ENCODE measurements at regions not wholly inside any gene's neighbourhood (a gene's known extent, or its start where the extent isn't known, plus 50 kb on each side); places are given as distances from the start of the nearest gene placed in this dataset.
"Not testable (repeated sequence)": the region's sequence is repeated elsewhere in the genome, so short reads cannot be mapped to it uniquely, and the experiment has no call there.

GRCh38 chr20:30484009-30484748 lies 773.3 kb upstream of the DEFB115 start:
- H3K27me3 ChIP-seq (ENCODE audit: control insufficient read depth in 1 of 2, insufficient read depth in 2 of 2, low read length in 2 of 2) = peaks cover 0 to 4% of the 10 kb centered on the region in 2 donors
- H3K36me3 ChIP-seq (ENCODE audit: control insufficient read depth in 2 of 2, insufficient read depth in 2 of 2, low read length in 2 of 2) = no peaks in the 10 kb centered on the region
- no peak overlapping the region for H3K27ac ChIP-seq (ENCODE audit: low read length)
- no peaks in the 10 kb centered on the region for H3K4me1 ChIP-seq (ENCODE audit: control insufficient read depth, insufficient read depth, low read length)
- H3K9ac ChIP-seq (ENCODE audit: low read length in 2 of 2) = no peak overlapping the region
- no peaks in the 10 kb centered on the region for H3K9me3 ChIP-seq (ENCODE audit: control insufficient read depth in 2 of 2, low read length in 2 of 2)
- H3K4me3 ChIP-seq (ENCODE audit: low read length in 2 of 2) = no peak overlapping the region

- H3K4me1 ChIP-seq (ENCODE audit: control insufficient read depth, insufficient read depth, low read length) = no peaks in the 10 kb centered on the region
- no peak overlapping the region for H3K4me3 ChIP-seq (ENCODE audit: low read length in 2 of 2)
- H3K36me3 ChIP-seq (ENCODE audit: control insufficient read depth in 2 of 2, insufficient read depth in 2 of 2, low read length in 2 of 2) = no peaks in the 10 kb centered on the region
- peaks cover 0 to 4% of the 10 kb centered on the region in 2 donors for H3K27me3 ChIP-seq (ENCODE audit: control insufficient read depth in 1 of 2, insufficient read depth in 2 of 2, low read length in 2 of 2)
- H3K27ac ChIP-seq (ENCODE audit: low read length) = no peak overlapping the region
- no peak overlapping the region for H3K9ac ChIP-seq (ENCODE audit: low read length in 2 of 2)
- H3K9me3 ChIP-seq (ENCODE audit: control insufficient read depth in 2 of 2, low read length in 2 of 2) = no peaks in the 10 kb centered on the region
Measured at GRCh38 chr20:30484749-30485070, 772.8 kb upstream of the DEFB115 start.

GRCh38 chr20:30485331-30486102 lies 771.9 kb upstream of the DEFB115 start:
- Histone ChIP-seq H3K27me3 (ENCODE audit: control insufficient read depth in 1 of 2, insufficient read depth in 2 of 2, low read length in 2 of 2) (peaks cover 0 to 4% of the 10 kb centered on the region in 2 donors), H3K36me3 (ENCODE audit: control insufficient read depth in 2 of 2, insufficient read depth in 2 of 2, low read length in 2 of 2) (no peaks in the 10 kb centered on the region), H3K27ac (ENCODE audit: low read length) (no peak overlapping the region), H3K4me3 (ENCODE audit: low read length in 2 of 2) (no peak overlapping the region), H3K9me3 (ENCODE audit: control insufficient read depth in 2 of 2, low read length in 2 of 2) (no peaks in the 10 kb centered on the region), H3K9ac (ENCODE audit: low read length in 2 of 2) (no peak overlapping the region), H3K4me1 (ENCODE audit: control insufficient read depth, insufficient read depth, low read length) (no peaks in the 10 kb centered on the region)

GRCh38 chr20:30486103-30486478 lies 771.4 kb upstream of the DEFB115 start:
- no peak overlapping the region for H3K27ac ChIP-seq (ENCODE audit: low read length)
- no peaks in the 10 kb centered on the region for H3K4me1 ChIP-seq (ENCODE audit: control insufficient read depth, insufficient read depth, low read length)
- H3K27me3 ChIP-seq (ENCODE audit: control insufficient read depth in 1 of 2, insufficient read depth in 2 of 2, low read length in 2 of 2) = peaks cover 0 to 4% of the 10 kb centered on the region in 2 donors
- H3K9ac ChIP-seq (ENCODE audit: low read length in 2 of 2) = no peak overlapping the region
- H3K36me3 ChIP-seq (ENCODE audit: control insufficient read depth in 2 of 2, insufficient read depth in 2 of 2, low read length in 2 of 2) = no peaks in the 10 kb centered on the region
- H3K4me3 ChIP-seq (ENCODE audit: low read length in 2 of 2) = no peak overlapping the region
- H3K9me3 ChIP-seq (ENCODE audit: control insufficient read depth in 2 of 2, low read length in 2 of 2) = no peaks in the 10 kb centered on the region

GRCh38 chr20:30487461-30487860 lies 770.0 kb upstream of the DEFB115 start:
- not testable (repeated sequence) for H3K9me3 ChIP-seq (ENCODE audit: control insufficient read depth in 2 of 2, low read length in 2 of 2); H3K4me1 ChIP-seq (ENCODE audit: control insufficient read depth, insufficient read depth, low read length); H3K4me3 ChIP-seq (ENCODE audit: low read length in 2 of 2); H3K27me3 ChIP-seq (ENCODE audit: control insufficient read depth in 1 of 2, insufficient read depth in 2 of 2, low read length in 2 of 2); H3K9ac ChIP-seq (ENCODE audit: low read length in 2 of 2); H3K36me3 ChIP-seq (ENCODE audit: control insufficient read depth in 2 of 2, insufficient read depth in 2 of 2, low read length in 2 of 2); H3K27ac ChIP-seq (ENCODE audit: low read length)

- no peak overlapping the region for H3K27ac ChIP-seq (ENCODE audit: low read length)
- H3K9me3 ChIP-seq (ENCODE audit: control insufficient read depth in 2 of 2, low read length in 2 of 2) = no peaks in the 10 kb centered on the region
Measured at GRCh38 chr20:30487947-30488926, 769.2 kb upstream of the DEFB115 start.

GRCh38 chr20:30488941-30489613 lies 768.4 kb upstream of the DEFB115 start:
- Histone ChIP-seq H3K4me3 (ENCODE audit: low read length in 2 of 2) (peak overlapping the region in 1 of 2 donors; percentile 22), H3K9ac (ENCODE audit: low read length in 2 of 2) (no peak overlapping the region), H3K27me3 (ENCODE audit: control insufficient read depth in 1 of 2, insufficient read depth in 2 of 2, low read length in 2 of 2) (peaks cover 0 to 4% of the 10 kb centered on the region in 2 donors), H3K4me1 (ENCODE audit: control insufficient read depth, insufficient read depth, low read length) (no peaks in the 10 kb centered on the region), H3K36me3 (ENCODE audit: control insufficient read depth in 2 of 2, insufficient read depth in 2 of 2, low read length in 2 of 2) (no peaks in the 10 kb centered on the region), H3K9me3 (ENCODE audit: control insufficient read depth in 2 of 2, low read length in 2 of 2) (no peaks in the 10 kb centered on the region), H3K27ac (ENCODE audit: low read length) (no peak overlapping the region)

More at GRCh38 chr20:30487947-30488926, 769.2 kb upstream of the DEFB115 start:
- Histone ChIP-seq H3K4me1 (ENCODE audit: control insufficient read depth, insufficient read depth, low read length) (no peaks in the 10 kb centered on the region), H3K36me3 (ENCODE audit: control insufficient read depth in 2 of 2, insufficient read depth in 2 of 2, low read length in 2 of 2) (no peaks in the 10 kb centered on the region), H3K27me3 (ENCODE audit: control insufficient read depth in 1 of 2, insufficient read depth in 2 of 2, low read length in 2 of 2) (peaks cover 0 to 4% of the 10 kb centered on the region in 2 donors), H3K9ac (ENCODE audit: low read length in 2 of 2) (no peak overlapping the region), H3K4me3 (ENCODE audit: low read length in 2 of 2) (no peak overlapping the region)

GRCh38 chr20:30489614-30490003 lies 767.9 kb upstream of the DEFB115 start:
- no peaks in the 10 kb centered on the region for H3K36me3 ChIP-seq (ENCODE audit: control insufficient read depth in 2 of 2, insufficient read depth in 2 of 2, low read length in 2 of 2)
- H3K9me3 ChIP-seq (ENCODE audit: control insufficient read depth in 2 of 2, low read length in 2 of 2) = no peaks in the 10 kb centered on the region
- H3K9ac ChIP-seq (ENCODE audit: low read length in 2 of 2) = no peak overlapping the region
- no peaks in the 10 kb centered on the region for H3K4me1 ChIP-seq (ENCODE audit: control insufficient read depth, insufficient read depth, low read length)
- peaks cover 0 to 4% of the 10 kb centered on the region in 2 donors for H3K27me3 ChIP-seq (ENCODE audit: control insufficient read depth in 1 of 2, insufficient read depth in 2 of 2, low read length in 2 of 2)
- no peak overlapping the region for H3K4me3 ChIP-seq (ENCODE audit: low read length in 2 of 2)
- H3K27ac ChIP-seq (ENCODE audit: low read length) = no peak overlapping the region

GRCh38 chr20:30491016-30491415 lies 766.4 kb upstream of the DEFB115 start:
- H3K9me3 ChIP-seq (ENCODE audit: control insufficient read depth in 2 of 2, low read length in 2 of 2) = no peaks in the 10 kb centered on the region
- H3K9ac ChIP-seq (ENCODE audit: low read length in 2 of 2) = no peak overlapping the region
- H3K4me1 ChIP-seq (ENCODE audit: control insufficient read depth, insufficient read depth, low read length) = no peaks in the 10 kb centered on the region
- H3K4me3 ChIP-seq (ENCODE audit: low read length in 2 of 2) = no peak overlapping the region
- peaks cover 0 to 4% of the 10 kb centered on the region in 2 donors for H3K27me3 ChIP-seq (ENCODE audit: control insufficient read depth in 1 of 2, insufficient read depth in 2 of 2, low read length in 2 of 2)
- no peaks in the 10 kb centered on the region for H3K36me3 ChIP-seq (ENCODE audit: control insufficient read depth in 2 of 2, insufficient read depth in 2 of 2, low read length in 2 of 2)
- no peak overlapping the region for H3K27ac ChIP-seq (ENCODE audit: low read length)

- not testable (repeated sequence) for H3K36me3 ChIP-seq (ENCODE audit: control insufficient read depth in 2 of 2, insufficient read depth in 2 of 2, low read length in 2 of 2); H3K27ac ChIP-seq (ENCODE audit: low read length); H3K4me1 ChIP-seq (ENCODE audit: control insufficient read depth, insufficient read depth, low read length); H3K4me3 ChIP-seq (ENCODE audit: low read length in 2 of 2); H3K27me3 ChIP-seq (ENCODE audit: control insufficient read depth in 1 of 2, insufficient read depth in 2 of 2, low read length in 2 of 2); H3K9ac ChIP-seq (ENCODE audit: low read length in 2 of 2); H3K9me3 ChIP-seq (ENCODE audit: control insufficient read depth in 2 of 2, low read length in 2 of 2)
Measured at GRCh38 chr20:30496656-30497055, 760.8 kb upstream of the DEFB115 start.

Data from stomach smooth muscle (tissue), 2 donors.